ENCODE measurements at regions not wholly inside any gene's neighbourhood (a gene's known extent, or its start where the extent isn't known, plus 50 kb on each side); places are given as distances from the start of the nearest gene placed in this dataset.

GRCh38 chr10:1972406-1972805 is 235.1 kb upstream of the ADARB2 start:
- intact Hi-C loops (cut with micrococcal nuclease): no loop called here

GRCh38 chr10:1968257-1969033 is 231.1 kb upstream of the ADARB2 start:
- intact Hi-C loops (cut with micrococcal nuclease): no loop called here

- intact Hi-C loops (cut with micrococcal nuclease): no loop called here
Measured at GRCh38 chr10:1966712-1967376, 229.5 kb upstream of the ADARB2 start.

GRCh38 chr10:1964476-1964875 is 227.2 kb upstream of the ADARB2 start:
- intact Hi-C loops (cut with micrococcal nuclease): no loop called here

- intact Hi-C loops (cut with micrococcal nuclease): no loop called here
Measured at GRCh38 chr10:1963341-1963740, 226.0 kb upstream of the ADARB2 start.

GRCh38 chr10:1961989-1962388 is 224.7 kb upstream of the ADARB2 start:
- intact Hi-C loops (cut with micrococcal nuclease): no loop called here

GRCh38 chr10:1960982-1961381 is 223.7 kb upstream of the ADARB2 start:
- intact Hi-C loops (cut with micrococcal nuclease): no loop called here

- intact Hi-C loops (cut with micrococcal nuclease): no loop called here
Measured at GRCh38 chr10:1957057-1957456, 219.7 kb upstream of the ADARB2 start.

- intact Hi-C loops (cut with micrococcal nuclease): no loop called here
Measured at GRCh38 chr10:1954300-1954699, 217.0 kb upstream of the ADARB2 start.

GRCh38 chr10:1952126-1953095 is 215.1 kb upstream of the ADARB2 start:
- intact Hi-C loops (cut with micrococcal nuclease): no loop called here

GRCh38 chr10:1950803-1951495 is 213.6 kb upstream of the ADARB2 start:
- intact Hi-C loops (cut with micrococcal nuclease): no loop called here

- intact Hi-C loops (cut with micrococcal nuclease): no loop called here
Measured at GRCh38 chr10:1947464-1948003, 210.2 kb upstream of the ADARB2 start.

GRCh38 chr10:1944487-1944886 is 207.2 kb upstream of the ADARB2 start:
- intact Hi-C loops (cut with micrococcal nuclease): no loop called here

GRCh38 chr10:1942478-1942877 is 205.2 kb upstream of the ADARB2 start:
- intact Hi-C loops (cut with micrococcal nuclease): no loop called here

- intact Hi-C loops (cut with micrococcal nuclease): loop anchor here (10.0 kb wide), 1 partner anchor 1424 kb away; no protein-coding TSS in a partner anchor
Measured at GRCh38 chr10:1939016-1939415, 201.7 kb upstream of the ADARB2 start.

GRCh38 chr10:1938317-1938716 is 201.0 kb upstream of the ADARB2 start:
- intact Hi-C loops (cut with micrococcal nuclease): loop anchor here (10.0 kb wide), 1 partner anchor 1424 kb away; no protein-coding TSS in a partner anchor

- intact Hi-C loops (cut with micrococcal nuclease): loop anchor here (10.0 kb wide), 1 partner anchor 1421 kb away; no protein-coding TSS in a partner anchor
Measured at GRCh38 chr10:1935912-1936311, 198.6 kb upstream of the ADARB2 start.

- intact Hi-C loops (cut with micrococcal nuclease): loop anchor here (10.0 kb wide), 1 partner anchor 1418 kb away; no protein-coding TSS in a partner anchor
Measured at GRCh38 chr10:1933215-1933614, 195.9 kb upstream of the ADARB2 start.

- intact Hi-C loops (cut with micrococcal nuclease): loop anchor here (10.0 kb wide), 1 partner anchor 1418 kb away; no protein-coding TSS in a partner anchor
Measured at GRCh38 chr10:1932692-1933094, 195.4 kb upstream of the ADARB2 start.

- intact Hi-C loops (cut with micrococcal nuclease): no loop called here
Measured at GRCh38 chr10:1928606-1929005, 191.3 kb upstream of the ADARB2 start.

Data from T-helper 2 cell treated with Interferon-gamma antibody and Interleukin-4, amounts not matched to agents 100 ng/mL and 5 ng/mL, for 36 hours (primary cell).